Activated CD4-positive, alpha-beta T cell treated with anti-CD3 and anti-CD28 coated beads, Interleukin-2, amount 50 U/mL, for 24 hours (primary cell): ENCODE measurements at regions not wholly inside any gene's neighbourhood (a gene's known extent, or its start where the extent isn't known, plus 50 kb on each side); places are given as distances from the start of the nearest gene placed in this dataset.
"Not testable (repeated sequence)": the region's sequence is repeated elsewhere in the genome, so short reads cannot be mapped to it uniquely, and the experiment has no call there.

Experiments used
- DNase-seq, 2 donors: peaks; one replicate each; pipeline ENCODE4 v3.0.0-alpha.2; 2020; ENCODE audit warnings: low read depth in 1 of 2, low spot score in 1 of 2

DNA sequence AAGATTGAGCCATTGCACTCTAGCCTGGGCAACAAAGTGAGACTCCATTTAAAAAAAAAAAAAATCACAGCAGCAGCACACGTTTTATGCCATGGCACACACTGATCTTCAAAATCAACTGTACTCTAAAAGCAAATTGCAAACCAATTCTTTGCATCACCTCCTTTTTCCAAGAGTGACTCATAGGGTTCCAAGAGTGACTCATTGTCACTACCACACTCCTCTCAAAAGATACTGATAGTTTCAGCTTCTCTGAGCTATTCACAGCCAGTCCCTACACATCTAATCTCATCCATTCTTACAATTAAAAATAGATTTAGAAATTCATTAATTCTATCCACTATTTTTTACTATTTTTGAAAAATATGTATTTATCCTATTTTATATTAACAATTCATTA, 1494.9 kb upstream of the AGA start:
- DNase-seq = no peak

DNA sequence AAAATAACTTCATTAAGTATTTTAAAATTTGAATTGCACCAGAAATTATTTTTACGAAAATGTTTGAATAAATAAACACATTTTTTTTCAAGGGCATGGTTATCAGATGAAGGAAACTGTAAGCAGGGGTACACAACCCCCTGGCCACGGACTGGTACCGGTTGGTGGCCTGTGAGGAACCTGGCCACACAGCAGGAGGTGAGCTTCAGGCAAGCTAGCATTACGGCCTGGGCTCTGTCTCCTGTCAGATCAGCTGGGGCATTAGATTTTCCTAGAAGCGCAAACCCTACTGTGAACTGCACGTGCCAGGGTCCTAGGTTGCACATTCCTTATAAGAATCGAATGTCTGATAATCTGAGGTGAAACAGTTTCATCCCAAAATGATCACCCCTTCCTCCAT, 1499.7 kb upstream of the AGA start:
- no peak for DNase-seq

DNA sequence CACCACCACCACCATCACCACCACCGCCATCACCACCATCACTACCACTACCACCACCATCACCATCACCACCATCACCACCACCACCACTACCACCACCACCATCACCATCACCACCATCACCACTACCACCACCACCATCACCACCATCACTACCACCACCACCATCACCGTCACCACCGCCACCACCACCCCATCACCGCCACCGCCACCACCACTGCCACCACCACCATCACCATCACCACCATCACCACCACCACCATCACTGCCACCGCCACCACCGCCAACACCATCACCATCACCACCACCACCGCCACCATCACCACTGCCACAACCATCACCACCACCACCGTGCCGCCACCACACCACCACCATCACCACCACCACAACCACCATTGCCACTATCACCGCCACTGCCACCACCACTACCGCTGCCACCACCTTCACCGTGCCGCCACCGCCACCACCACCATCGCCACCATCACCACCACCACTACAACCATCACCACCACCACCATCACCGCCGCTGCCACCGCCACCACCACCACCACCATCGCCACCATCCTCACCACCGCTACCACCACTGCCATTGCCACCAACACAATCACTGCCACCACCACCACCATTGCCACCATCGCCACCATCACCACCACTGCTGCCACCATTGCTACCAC, 1511.3 kb upstream of the AGA start:
- DNase-seq = no peak

DNA sequence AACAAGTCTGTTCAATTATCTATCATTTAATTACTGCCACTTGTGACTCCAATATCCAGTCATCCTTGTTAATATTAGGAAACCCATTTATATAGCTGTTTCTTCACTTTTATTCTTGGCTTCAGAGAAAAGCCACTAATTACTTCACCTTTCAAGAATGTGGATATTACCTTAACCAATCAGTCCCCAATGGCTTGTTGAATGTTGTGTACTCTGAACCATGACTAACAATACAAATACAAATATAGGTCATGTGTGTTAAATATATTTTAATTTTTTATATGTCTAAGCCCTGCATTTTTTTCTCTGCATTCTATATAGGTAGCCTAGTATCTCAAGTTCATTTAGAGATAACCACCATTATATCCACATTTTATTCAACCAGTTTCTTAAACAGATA, 1513.4 kb upstream of the AGA start:
- no peak for DNase-seq

DNA sequence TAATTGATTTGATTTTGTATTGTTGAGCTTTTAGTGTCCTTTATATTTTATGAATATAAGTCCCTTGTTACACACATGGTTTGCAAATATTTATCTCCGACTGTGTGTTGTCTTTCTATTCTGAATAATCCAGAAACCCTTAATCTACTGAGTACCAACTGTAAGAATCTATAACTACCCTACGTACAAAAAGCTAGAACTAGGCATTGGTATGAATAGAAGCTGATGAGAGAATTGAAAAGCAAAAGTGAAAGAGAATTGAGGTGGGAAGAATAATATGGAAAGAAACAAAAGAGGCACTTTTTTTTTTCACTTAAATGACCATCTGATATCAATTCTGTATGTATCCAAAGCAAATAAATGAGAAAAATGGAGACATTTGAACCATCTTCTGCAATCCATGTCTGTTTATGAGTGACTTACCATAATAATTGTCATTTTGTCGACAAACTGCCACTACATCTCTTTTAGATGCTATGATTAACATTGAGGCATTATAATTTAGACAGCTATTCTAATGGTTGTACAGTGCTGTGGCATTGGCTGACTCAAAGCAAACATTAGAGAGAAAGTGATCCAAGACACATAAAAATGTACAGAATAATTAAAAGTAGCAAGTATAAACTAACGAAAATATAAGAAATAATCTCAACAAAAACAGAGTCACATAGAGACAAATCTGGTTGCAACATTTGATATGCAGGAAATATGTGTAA, 1516.6 kb upstream of the AGA start:
- DNase-seq = no peak

DNA sequence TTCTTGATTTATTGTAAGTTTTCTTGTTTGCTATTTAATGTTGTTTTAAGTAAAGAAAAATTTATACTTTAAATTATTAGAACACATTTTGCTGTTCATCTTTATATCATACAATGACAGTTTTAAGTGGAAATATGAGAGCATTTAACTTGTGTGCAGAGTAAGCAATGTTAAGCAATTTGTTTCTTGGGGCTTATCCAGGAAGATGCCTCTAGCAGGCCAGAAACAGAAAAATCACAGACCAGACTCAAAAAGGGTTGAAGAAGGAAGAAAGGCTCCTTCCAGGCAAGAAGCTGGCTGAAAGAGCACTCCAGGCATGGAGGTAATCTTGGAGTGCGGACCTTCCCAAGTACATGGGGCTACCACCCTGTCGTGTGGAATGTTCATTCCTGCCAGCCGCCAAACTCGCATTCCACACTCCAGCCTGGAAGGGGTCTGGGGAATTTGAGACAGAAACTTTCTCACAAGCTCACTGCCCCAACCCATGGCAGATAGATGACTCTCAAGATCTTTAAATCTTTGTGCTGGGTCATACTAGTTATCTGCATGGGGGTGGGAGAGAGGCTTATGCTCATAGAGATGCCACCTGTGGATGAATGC, 1521.3 kb upstream of the AGA start:
- no peak for DNase-seq

DNA sequence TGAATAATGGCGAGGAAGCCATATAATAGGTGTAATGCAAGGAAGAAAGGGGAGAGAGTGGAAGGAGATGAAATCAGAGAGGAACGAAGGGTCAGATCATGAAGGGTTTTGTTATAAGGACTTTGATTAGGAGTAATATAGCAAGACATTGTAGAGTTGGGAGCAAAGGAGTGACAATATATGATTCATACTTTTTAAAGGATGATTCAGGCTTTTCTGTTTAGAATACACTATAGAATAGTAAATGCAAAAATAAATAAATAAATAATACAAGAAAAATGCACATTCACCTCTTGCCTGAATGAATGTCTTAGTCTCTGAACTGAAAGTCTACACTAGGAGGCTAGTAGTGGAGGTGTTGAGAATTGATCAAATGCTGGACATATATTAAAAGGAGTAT, 1524.4 kb upstream of the AGA start:
- no peak for DNase-seq

DNA sequence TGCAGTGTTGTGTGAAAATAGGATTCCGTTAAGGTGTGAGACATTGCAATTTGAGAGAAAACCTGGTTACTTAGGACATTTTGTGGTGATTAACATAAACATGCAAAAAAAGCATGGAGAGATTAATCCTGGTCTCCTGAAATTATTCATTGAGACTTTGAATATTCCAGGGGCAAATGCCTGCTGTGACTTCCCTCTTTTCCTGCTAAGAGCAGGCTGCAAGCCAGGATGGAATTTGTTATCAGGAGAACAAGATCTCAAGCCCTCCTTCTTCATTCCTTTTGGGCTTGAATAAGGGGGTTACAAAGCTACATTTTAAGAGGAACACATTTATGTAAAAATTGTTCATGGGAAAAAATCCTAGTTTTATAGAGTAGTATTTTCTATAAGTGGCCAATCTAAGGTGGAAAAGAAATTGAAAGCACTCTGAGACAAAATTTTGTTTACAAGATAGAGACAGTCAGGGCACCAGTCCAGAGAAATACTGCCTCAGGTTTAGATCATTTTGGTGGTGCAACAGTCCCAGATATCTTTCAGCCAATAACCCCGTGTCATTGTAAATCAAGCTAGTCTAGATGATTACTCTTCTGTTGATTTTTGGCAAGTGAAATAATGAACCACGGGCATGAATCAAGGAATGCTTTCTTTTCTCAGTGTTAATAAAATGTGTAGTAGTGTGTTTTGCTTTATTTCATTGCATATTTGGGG, 1528.3 kb upstream of the AGA start:
- DNase-seq = no peak

DNA sequence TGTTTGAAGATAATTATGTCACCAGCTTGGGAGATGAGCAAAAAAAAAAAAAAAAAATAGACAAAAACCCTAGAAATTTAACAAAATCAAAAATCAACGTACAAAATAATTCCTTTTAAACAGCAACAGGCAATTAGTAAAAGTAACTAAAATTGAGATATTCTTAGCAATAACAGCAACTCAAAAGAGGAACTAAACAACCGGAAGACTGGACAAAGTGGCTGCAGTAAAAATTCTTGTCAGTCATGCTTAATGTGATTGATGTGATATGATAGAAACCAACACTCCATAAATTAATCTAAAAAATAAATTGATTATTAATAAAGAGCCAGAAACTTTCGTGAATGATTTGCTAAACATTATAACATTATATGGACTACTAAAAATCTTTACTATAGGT, 1534.6 kb upstream of the AGA start:
- DNase-seq = no peak

DNA sequence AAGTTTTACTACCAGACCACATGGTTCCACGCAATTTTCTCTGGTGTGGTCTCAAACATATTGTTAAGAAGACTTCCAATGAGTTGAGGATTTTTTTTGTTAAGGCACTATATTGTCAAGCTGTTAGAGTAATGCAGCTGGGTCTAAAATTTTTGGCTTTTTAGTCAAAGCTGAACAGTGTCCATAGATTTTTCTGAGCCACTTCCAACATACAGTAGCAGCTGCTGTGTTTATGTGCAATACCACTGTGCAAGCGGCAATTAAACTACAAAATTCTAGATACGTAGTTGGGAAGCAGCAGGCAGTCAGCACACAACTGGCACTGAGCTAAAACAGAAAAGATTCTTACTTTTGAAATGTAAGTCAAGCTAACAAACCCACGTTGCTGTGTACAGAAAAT, 1551.1 kb upstream of the AGA start:
- DNase-seq = no peak

DNA sequence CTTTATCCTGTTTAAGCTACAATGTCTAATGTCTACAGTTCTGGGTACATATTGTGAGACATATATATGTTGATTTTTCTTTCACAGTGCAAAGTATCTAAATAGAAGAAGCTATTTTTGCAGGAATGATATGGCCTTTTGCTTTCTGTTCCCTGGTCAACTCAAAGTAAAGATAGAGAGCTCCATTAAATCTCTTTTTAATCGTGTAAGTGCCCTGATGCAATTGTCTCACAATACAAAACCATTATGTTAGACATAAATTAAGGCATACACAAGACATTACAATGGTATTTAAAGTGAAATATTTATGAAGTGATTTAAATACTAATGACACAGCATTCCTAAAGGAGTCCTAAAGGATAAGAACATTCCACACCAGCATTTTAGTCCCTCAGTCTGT, 1559.7 kb upstream of the AGA start:
- DNase-seq = no peak

DNA sequence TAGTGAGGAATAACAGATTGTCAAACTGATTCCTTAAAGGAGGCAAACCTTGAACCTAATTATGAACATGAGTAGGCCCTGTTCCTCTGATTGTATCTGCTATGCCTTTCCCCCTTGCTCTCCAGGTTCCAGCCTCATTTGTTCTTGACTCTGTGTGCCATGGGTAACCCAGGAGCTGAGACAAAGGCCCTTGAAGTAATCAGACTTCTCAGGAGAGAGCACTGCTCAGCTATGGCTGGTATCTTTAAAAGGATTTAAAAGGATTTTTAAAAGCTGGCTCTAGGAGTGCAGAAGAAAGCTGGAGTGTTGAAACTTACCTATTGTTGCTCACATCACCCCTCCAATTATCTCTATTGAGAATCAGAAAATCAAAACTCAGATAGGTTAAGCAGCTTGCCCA, 1565.5 kb upstream of the AGA start:
- DNase-seq = no peak

DNA sequence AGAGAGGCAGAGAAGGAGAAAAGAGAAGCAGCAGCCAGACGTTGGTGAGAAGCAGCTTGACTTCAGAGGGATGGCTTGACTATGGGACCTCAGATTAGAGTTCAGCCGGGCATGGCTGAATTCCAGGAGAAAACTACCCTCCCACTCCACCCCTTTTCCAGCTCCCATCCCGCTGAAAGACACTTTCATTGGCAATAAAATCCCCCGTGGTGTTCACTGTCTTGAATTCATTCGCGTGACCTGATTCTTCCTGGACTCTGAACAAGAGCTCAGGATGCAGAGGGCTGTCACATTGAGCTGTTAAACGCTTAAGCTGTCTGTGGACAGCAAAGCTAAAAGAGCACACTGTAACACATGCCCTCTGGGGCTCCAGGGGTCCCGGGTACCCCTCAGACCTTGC, 1575.3 kb upstream of the AGA start:
- no peak for DNase-seq

DNA sequence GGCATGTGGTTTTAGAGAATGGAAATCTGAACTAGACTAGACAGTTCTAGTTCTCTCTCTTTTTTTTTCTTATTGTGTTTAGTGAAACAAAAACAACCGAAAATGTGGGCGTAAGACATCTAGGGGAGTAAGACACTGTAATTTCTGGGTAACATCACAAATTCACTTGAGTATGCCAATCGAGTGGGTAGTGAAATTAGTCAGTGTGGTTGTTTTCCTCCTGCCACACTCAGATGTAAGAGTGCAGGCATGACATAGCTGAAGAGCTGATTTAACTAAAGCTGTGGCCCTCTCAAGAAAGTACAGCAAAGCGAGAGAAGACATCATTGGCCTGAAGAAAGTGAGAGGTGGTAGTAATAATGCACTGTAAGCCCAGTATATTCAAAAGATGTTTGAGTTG, 1585.3 kb upstream of the AGA start:
- DNase-seq = no peak

DNA sequence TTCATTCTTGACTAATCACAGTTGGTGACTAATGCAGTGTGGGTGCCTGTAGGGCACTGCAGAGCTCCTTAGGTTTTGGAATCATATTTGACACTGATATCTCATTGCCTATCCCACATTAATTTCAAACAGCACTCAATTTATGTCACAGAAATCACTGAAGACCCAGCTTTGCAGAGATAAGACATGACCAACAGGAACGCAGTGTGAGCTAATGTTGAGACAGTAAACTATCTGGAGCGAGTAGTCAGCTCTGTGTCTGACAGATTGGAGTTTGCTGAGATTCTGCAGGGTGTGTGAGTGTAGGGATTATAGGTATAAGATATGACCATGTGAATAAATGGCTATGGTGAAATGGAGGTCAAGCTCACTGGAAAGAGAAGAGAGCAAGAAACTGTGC, 1586.1 kb upstream of the AGA start:
- DNase-seq = no peak

DNA sequence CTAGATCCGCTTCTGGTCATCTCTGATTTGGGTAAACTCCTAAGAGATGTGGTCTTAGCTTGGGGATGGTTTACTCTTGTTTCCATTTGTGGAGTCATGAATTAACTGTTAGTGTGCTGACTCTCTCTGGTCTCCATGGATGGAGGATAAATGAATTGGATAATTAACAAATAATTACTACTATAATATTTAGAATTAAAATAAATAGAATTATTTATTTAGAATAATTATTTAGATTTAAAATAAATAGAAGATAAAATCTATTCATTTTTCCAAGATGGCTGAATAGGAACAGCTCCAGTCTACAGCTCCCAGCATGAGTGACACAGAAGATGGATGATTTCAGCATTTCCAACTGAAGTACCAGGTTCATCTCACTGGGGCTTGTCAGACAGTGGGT, 1587.4 kb upstream of the AGA start:
- no peak for DNase-seq

DNA sequence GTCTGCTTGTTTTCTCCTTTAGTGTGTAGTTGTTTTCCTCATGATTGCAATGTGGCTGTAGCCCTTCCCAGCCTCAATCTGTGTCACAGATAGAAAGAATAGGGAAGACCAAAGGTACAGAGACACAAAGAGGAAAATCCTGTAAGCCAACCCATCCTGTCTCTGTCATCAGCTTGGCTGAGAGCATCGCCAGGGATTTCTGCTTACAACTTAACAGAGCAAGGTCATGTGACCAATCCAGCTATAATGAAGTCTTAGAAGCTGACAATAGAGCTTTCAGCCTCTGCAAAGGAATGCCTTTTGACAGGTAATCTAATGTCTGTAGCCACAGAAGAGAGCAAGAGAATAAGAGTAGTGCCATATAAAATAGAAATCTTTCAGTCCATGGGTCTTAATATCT, 1598.0 kb upstream of the AGA start:
- DNase-seq = no peak

DNA sequence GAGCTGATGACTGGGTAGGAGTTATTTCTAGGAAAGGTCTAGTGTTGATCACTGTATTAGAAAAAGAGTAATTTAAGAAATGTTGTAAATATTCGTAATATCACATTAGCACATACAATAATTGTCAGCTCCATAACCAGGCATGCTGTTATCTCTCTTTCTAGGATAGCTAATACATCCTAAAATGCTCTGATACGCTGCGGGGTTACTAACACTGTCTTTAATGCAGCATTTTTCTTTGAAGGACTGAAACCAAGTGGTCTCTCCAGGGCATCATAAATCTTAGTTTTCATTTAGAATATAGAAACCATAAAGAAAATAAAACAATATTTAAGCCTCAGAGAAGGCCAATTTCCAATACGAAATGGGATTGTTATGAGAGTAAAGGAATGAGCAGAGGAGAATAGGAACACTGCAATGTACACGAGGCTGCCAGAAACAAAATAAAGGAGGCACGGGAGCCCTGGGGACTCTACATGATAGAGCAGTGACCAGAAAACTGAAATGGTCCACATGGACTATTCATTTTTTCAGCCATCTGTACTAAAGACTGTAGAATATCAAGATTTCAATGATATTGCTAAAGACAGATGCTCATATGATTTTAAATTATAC, 1606.7 kb upstream of the AGA start:
- DNase-seq = no peak

DNA sequence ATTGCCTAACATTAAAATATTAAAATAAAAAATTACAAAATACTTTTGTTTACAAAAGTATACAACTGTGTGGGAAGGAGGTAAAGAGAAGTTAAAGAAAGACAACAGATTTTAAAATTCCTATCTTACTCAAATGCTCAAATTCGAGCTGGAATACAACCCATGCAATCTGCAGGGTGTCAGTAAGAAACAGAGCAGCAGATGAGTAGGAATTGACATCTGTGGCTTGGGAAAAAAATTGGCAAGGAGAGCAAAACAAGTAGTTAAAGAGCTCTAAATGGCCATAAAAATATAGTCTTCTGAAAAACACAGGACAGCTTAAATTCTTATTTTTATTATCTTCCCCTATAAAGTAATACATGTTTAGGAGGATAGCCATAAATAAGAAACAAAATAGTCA, 1609.0 kb upstream of the AGA start:
- no peak for DNase-seq

DNA sequence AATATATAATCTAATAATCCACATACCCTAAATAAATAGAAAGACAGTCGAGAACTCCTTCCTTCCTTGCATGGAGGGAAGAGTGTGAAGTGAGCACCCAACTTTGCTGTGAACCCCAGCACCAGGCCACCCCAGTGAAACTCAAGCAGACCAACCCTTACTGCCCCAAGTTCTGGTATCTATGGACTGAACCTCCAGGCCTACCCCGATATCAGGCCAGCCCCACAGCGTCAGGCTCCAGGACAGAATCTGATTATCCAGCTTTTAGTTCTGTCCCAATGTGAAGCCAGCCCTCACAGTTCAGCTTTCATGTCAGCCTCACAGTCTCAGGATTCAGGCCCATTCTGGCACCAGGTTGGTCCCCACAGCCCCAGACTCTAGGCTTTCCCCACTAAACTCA, 1617.2 kb upstream of the AGA start:
- no peak for DNase-seq

DNA sequence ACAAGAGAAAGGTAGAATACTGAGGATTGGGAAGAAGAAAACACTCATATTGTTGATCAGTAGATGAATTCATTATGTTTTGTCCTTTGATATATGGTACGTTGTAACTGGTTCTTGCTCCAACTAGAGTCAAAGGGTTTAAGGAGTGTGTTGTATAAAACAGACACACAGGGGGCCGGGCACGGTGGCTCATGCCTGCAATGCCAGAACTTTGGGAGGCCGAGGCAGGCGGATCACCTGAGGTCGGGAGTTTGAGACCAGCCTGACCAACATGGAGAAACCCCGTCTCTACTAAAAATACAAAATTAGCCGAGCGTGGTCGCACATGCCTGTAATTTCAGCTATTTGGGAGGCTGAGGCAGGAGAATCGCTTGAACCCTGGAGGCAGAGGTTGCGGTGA, 1624.0 kb upstream of the AGA start:
- DNase-seq = not testable (repeated sequence)

DNA sequence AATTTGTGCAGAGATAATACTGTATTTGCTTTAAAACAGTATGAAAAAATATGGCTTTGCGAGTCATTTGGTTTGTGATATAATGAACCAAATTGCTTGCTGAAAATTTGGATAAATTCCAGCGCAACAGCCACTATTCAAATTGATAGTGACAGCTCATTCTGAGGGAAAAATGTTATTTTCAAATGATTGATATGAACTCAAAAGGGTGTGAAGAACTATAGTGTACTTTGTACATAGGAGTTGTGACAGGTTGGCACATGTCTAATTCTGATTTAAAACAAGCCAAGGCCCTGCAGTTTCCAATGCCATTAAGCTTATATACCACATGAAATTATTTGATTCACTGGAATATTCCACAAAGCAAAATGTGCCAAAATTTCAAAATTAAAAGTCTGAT, 1628.9 kb upstream of the AGA start:
- DNase-seq = no peak
